ENCODE measurements at regions not wholly inside any gene's neighbourhood (a gene's known extent, or its start where the extent isn't known, plus 50 kb on each side); places are given as distances from the start of the nearest gene placed in this dataset.

- Histone ChIP-seq H3K23me2 (ENCODE audit: insufficient read length, low read depth, low read length, poor library complexity, severe bottlenecking) (no peaks in the 10 kb centered on the region), H3K27ac (ENCODE audit: insufficient read length, low read depth, low read length) (no peak overlapping the region), H3K4me1 (ENCODE audit: insufficient read depth, low read length) (peaks cover 8% of the 10 kb centered on the region), H3K4ac (ENCODE audit: low read depth, low read length) (no peak overlapping the region), H2BK15ac (ENCODE audit: low read depth, low read length) (no peak overlapping the region), H2BK20ac (ENCODE audit: low read depth, low read length, poor library complexity, severe bottlenecking) (no peak overlapping the region), H3K56ac (ENCODE audit: insufficient read length, low read depth, low read length) (no peak overlapping the region), H3K4me2 (ENCODE audit: insufficient read depth, insufficient read length, low read length) (no peak overlapping the region), H3K18ac (ENCODE audit: insufficient read length, low read depth, low read length) (no peak overlapping the region), H2BK12ac (ENCODE audit: insufficient read length, low read depth, low read length) (no peak overlapping the region), H2AK5ac (ENCODE audit: insufficient read length, low read length) (no peak overlapping the region), H3T11ph (ENCODE audit: low read length) (no peak overlapping the region), H4K5ac (ENCODE audit: insufficient read length, low read depth, low read length) (no peak overlapping the region), H3K9ac (ENCODE audit: extremely low read depth, insufficient read length, low read length) (no peak overlapping the region), H3K79me2 (ENCODE audit: insufficient read depth, low read length) (no peaks in the 10 kb centered on the region), H2BK120ac (ENCODE audit: low read depth, low read length, poor library complexity, severe bottlenecking) (no peak overlapping the region), H2BK5ac (ENCODE audit: insufficient read length, low read length) (no peak overlapping the region), H3K9me3 (ENCODE audit: control insufficient read depth, low read depth, low read length) (no peaks in the 10 kb centered on the region), H4K91ac (ENCODE audit: insufficient read length, low read depth, low read length) (no peak overlapping the region), H4K8ac (replicated peaks; ENCODE audit: insufficient read length, low read depth, low read length) (no peak overlapping the region), H2AFZ (ENCODE audit: low read length) (no peak overlapping the region), H3K79me1 (ENCODE audit: insufficient read depth, low read depth, low read length, poor library complexity, severe bottlenecking) (no peaks in the 10 kb centered on the region), H3K23ac (ENCODE audit: insufficient read length, low read depth, low read length) (no peak overlapping the region), H3K14ac (ENCODE audit: insufficient read depth, low read length) (no peak overlapping the region), H3K27me3 (ENCODE audit: insufficient read depth, low read length) (no peaks in the 10 kb centered on the region), H4K20me1 (ENCODE audit: control insufficient read depth, insufficient read depth, insufficient read length) (no peaks in the 10 kb centered on the region)
- DNase-seq, result no peak
- Mint-ChIP-seq H3K27ac (peak overlapping the region in 1 of 3 experiments; percentile 30; a peak in 1 of 7 replicates), H3K9me3 (no peaks in the 10 kb centered on the region), H3K4me3 (no peak overlapping the region), H3K27me3 (ENCODE audit: low read depth) (peaks cover 2% of the 10 kb centered on the region; the same call in 1 of the 2 replicates), H3K36me3 (ENCODE audit: insufficient read depth in 1 of 3, low read depth in 3 of 3) (no peaks in the 10 kb centered on the region), H3K4me1 (peaks cover 13% of the 10 kb centered on the region in 2 experiments)
- no peak for TF ChIP-seq CTCF (conservative IDR thresholded peaks at IDR 0.05)
- WGBS (ENCODE audit: extremely low coverage, insufficient read length, low lambda C conversion rate), result no CpG with 5 or more reads among the region's 4 CpGs
These were observed 68.7 kb upstream of the ALK start for GRCh38 chr2:29990129-29990528.
